Astrocyte (in vitro differentiated cells and primary cell): ENCODE measurements at regions not wholly inside any gene's neighbourhood (a gene's known extent, or its start where the extent isn't known, plus 50 kb on each side); places are given as distances from the start of the nearest gene placed in this dataset.
A peak's percentile ranks its signal among the peaks of the same experiment; 100 is the strongest.

ENCODE experiments used
- DNase-seq: peaks from one replicate; pipeline ENCODE4 v3.0.0-alpha.2; 2010; ENCODE audit warnings: low read depth
- FAIRE-seq: peaks from 2 replicates; lab custom pipeline; 2011; peaks lifted over from hg19 to GRCh38; lab: Jason Lieb, UNC
- H2AFZ ChIP-seq: 2 replicates; pipeline ENCODE4 v1.6.0; 2012; ENCODE audit warnings: low read depth, low read length, inconsistent platforms
- H3K27ac ChIP-seq: 2 replicates; pipeline ENCODE4 v1.5.1; 2011; ENCODE audit warnings: low read depth, low read length, inconsistent platforms
- H3K27me3 ChIP-seq: 2 replicates; pipeline ENCODE4 v1.6.0; 2011; ENCODE audit warnings: low read length, inconsistent platforms; ENCODE audit not compliant: insufficient read depth
- H3K36me3 ChIP-seq: 2 replicates; pipeline ENCODE4 v1.5.1; 2011; ENCODE audit warnings: low read length, inconsistent platforms; ENCODE audit not compliant: insufficient read depth
- H3K4me1 ChIP-seq: 2 replicates; pipeline ENCODE4 v1.5.1; 2011; ENCODE audit warnings: low read length, inconsistent platforms; ENCODE audit not compliant: insufficient read depth
- H3K4me2 ChIP-seq: 2 replicates; pipeline ENCODE4 v1.6.0; 2012; ENCODE audit warnings: low read length, inconsistent platforms
- H3K4me3 ChIP-seq: 2 replicates; pipeline ENCODE4 v1.5.1; 2011; ENCODE audit warnings: low read depth, mild to moderate bottlenecking, low read length, inconsistent platforms; ENCODE audit not compliant: insufficient read depth
- H3K79me2 ChIP-seq: 2 replicates; pipeline ENCODE4 v1.6.0; 2012; ENCODE audit warnings: mild to moderate bottlenecking, low read length, inconsistent platforms; ENCODE audit not compliant: insufficient read depth
- H3K9ac ChIP-seq: 2 replicates; pipeline ENCODE4 v1.6.0; 2012; ENCODE audit warnings: mild to moderate bottlenecking, low read length, inconsistent platforms
- H3K9me3 ChIP-seq: 2 replicates; pipeline ENCODE4 v1.5.1; 2012; ENCODE audit warnings: low read depth, mild to moderate bottlenecking, low read length, inconsistent platforms; ENCODE audit not compliant: insufficient read depth
- H4K20me1 ChIP-seq: 2 replicates; pipeline ENCODE4 v1.6.0; 2012; ENCODE audit warnings: low read length, inconsistent platforms; ENCODE audit not compliant: insufficient read depth
- H3K27ac Mint-ChIP-seq: one replicate; pipeline ENCODE4 v1.8.0; 2021; ENCODE audit warnings: mild to moderate bottlenecking, mixed read lengths; ENCODE audit not compliant: unreplicated experiment
- H3K27me3 Mint-ChIP-seq: one replicate; pipeline ENCODE4 v1.8.0; 2021; ENCODE audit warnings: low read depth, mixed read lengths; ENCODE audit not compliant: unreplicated experiment
- H3K36me3 Mint-ChIP-seq: one replicate; pipeline ENCODE4 v1.8.0; 2021; ENCODE audit warnings: low read depth, mixed read lengths; ENCODE audit not compliant: unreplicated experiment
- H3K4me1 Mint-ChIP-seq: one replicate; pipeline ENCODE4 v1.8.0; 2021; ENCODE audit warnings: low read depth, mixed read lengths; ENCODE audit not compliant: unreplicated experiment
- H3K4me3 Mint-ChIP-seq: one replicate; pipeline ENCODE4 v1.8.0; 2021; ENCODE audit warnings: mild to moderate bottlenecking, moderate library complexity, mixed read lengths; ENCODE audit not compliant: unreplicated experiment
- H3K9me3 Mint-ChIP-seq: one replicate; pipeline ENCODE4 v1.8.0; 2021; ENCODE audit warnings: mild to moderate bottlenecking, mixed read lengths; ENCODE audit not compliant: unreplicated experiment
- CTCF ChIP-seq: IDR thresholded peaks from 2 replicates; pipeline ENCODE4 v1.5.1; 2011; ENCODE audit warnings: low read depth, mild to moderate bottlenecking, inconsistent platforms, low read length, moderate library complexity; ENCODE audit not compliant: insufficient read depth
- EZH2 ChIP-seq: IDR thresholded peaks from 2 replicates; pipeline ENCODE4 v1.6.1; 2012; ENCODE audit warnings: mild to moderate bottlenecking, low read length, inconsistent platforms; ENCODE audit not compliant: insufficient read depth

- Histone ChIP-seq H2AFZ (peak overlapping the region; percentile 14), H3K27me3 (no peaks in the 10 kb centered on the region), H3K36me3 (no peaks in the 10 kb centered on the region), H4K20me1 (no peaks in the 10 kb centered on the region), H3K9ac (no peak overlapping the region), H3K27ac (peak overlapping the region; percentile 16), H3K4me2 (no peak overlapping the region), H3K4me1 (peaks cover 20% of the 10 kb centered on the region), H3K4me3 (no peak overlapping the region), H3K79me2 (no peaks in the 10 kb centered on the region), H3K9me3 (no peaks in the 10 kb centered on the region)
- DNase-seq = no peak
- Mint-ChIP-seq H3K27ac (peak overlapping the region; percentile 47), H3K27me3 (peaks cover 26% of the 10 kb centered on the region), H3K4me3 (no peak overlapping the region), H3K36me3 (peaks cover 4% of the 10 kb centered on the region), H3K4me1 (peaks cover 11% of the 10 kb centered on the region), H3K9me3 (peaks cover 9% of the 10 kb centered on the region)
- TF ChIP-seq CTCF (no peak), EZH2 (no peak)
- no peak for FAIRE-seq
These were observed 226.5 kb downstream of the ANKRD60 start for GRCh38 chr20:58001946-58002345.

- no peak overlapping the region for H3K9ac ChIP-seq
- FAIRE-seq = no peak
- no peaks in the 10 kb centered on the region for H3K9me3 ChIP-seq
- peak overlapping the region; percentile 9 for H3K4me2 ChIP-seq
- Mint-ChIP-seq H3K27ac (peak overlapping the region; percentile 47), H3K9me3 (peaks cover 9% of the 10 kb centered on the region), H3K36me3 (peaks cover 1% of the 10 kb centered on the region), H3K27me3 (peaks cover 22% of the 10 kb centered on the region), H3K4me3 (no peak overlapping the region), H3K4me1 (peaks cover 14% of the 10 kb centered on the region)
- peak; percentile 68 for DNase-seq
- no peaks in the 10 kb centered on the region for H3K27me3 ChIP-seq
- H3K4me1 ChIP-seq = peaks cover 25% of the 10 kb centered on the region
- no peaks in the 10 kb centered on the region for H4K20me1 ChIP-seq
- no peak for TF ChIP-seq CTCF
- TF ChIP-seq EZH2 = no peak
- H2AFZ ChIP-seq = peak overlapping the region; percentile 14
- H3K79me2 ChIP-seq = no peaks in the 10 kb centered on the region
- H3K36me3 ChIP-seq = no peaks in the 10 kb centered on the region
- peak overlapping the region; percentile 16 for H3K27ac ChIP-seq
- no peak overlapping the region for H3K4me3 ChIP-seq
These were observed 227.1 kb downstream of the ANKRD60 start for GRCh38 chr20:58001381-58001780.

- peaks cover 19% of the 10 kb centered on the region for H3K27me3 Mint-ChIP-seq
- FAIRE-seq = no peak
- no peaks in the 10 kb centered on the region for H4K20me1 ChIP-seq
- H3K9ac ChIP-seq = no peak overlapping the region
- H3K4me2 ChIP-seq = peak overlapping the region; percentile 9
- no peak for DNase-seq
- H3K9me3 ChIP-seq = no peaks in the 10 kb centered on the region
- peaks cover 14% of the 10 kb centered on the region for H3K4me1 Mint-ChIP-seq
- H3K79me2 ChIP-seq = no peaks in the 10 kb centered on the region
- H3K4me1 ChIP-seq = peaks cover 27% of the 10 kb centered on the region
- peaks cover 1% of the 10 kb centered on the region for H3K36me3 Mint-ChIP-seq
- H3K9me3 Mint-ChIP-seq = peaks cover 9% of the 10 kb centered on the region
- no peak overlapping the region for H3K27ac ChIP-seq
- no peaks in the 10 kb centered on the region for H3K27me3 ChIP-seq
- no peak overlapping the region for H3K27ac Mint-ChIP-seq
- H3K36me3 ChIP-seq = no peaks in the 10 kb centered on the region
- TF ChIP-seq EZH2 = no peak
- no peak for TF ChIP-seq CTCF
- H3K4me3 Mint-ChIP-seq = no peak overlapping the region
- H3K4me3 ChIP-seq = no peak overlapping the region
- H2AFZ ChIP-seq = no peak overlapping the region
These were observed 227.6 kb downstream of the ANKRD60 start for GRCh38 chr20:58000861-58001260.
